ENCODE measurements at regions not wholly inside any gene's neighbourhood (a gene's known extent, or its start where the extent isn't known, plus 50 kb on each side); places are given as distances from the start of the nearest gene placed in this dataset.

DNA sequence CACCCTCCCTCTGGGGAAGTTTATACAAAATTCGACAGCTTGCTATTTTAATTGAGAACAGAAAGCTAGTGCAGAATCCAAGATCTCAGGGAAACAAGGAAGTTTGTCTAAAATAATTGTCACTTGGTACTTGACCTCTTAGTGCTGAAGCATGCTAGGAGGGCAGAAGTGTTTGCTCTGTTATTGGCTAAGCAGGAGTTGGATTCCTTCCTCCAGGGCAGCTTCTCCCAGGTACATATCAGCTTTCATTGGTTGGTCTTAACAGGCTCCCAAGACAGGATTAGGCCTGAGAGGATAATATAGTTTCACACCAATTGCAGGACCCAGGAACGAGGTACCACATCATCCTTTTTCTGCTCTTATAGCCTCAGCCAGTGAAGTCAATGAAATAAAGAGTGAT lies 432.8 kb downstream of the IRX1 start:
- TF ChIP-seq, protein P1, sequence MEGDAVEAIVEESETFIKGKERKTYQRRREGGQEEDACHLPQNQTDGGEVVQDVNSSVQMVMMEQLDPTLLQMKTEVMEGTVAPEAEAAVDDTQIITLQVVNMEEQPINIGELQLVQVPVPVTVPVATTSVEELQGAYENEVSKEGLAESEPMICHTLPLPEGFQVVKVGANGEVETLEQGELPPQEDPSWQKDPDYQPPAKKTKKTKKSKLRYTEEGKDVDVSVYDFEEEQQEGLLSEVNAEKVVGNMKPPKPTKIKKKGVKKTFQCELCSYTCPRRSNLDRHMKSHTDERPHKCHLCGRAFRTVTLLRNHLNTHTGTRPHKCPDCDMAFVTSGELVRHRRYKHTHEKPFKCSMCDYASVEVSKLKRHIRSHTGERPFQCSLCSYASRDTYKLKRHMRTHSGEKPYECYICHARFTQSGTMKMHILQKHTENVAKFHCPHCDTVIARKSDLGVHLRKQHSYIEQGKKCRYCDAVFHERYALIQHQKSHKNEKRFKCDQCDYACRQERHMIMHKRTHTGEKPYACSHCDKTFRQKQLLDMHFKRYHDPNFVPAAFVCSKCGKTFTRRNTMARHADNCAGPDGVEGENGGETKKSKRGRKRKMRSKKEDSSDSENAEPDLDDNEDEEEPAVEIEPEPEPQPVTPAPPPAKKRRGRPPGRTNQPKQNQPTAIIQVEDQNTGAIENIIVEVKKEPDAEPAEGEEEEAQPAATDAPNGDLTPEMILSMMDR (IDR thresholded peaks at IDR 0.05) = no peak
- no peak for TF ChIP-seq EZH2 (IDR thresholded peaks at IDR 0.05; ENCODE audit: borderline replicate concordance, insufficient read depth, low read depth, low read length, poor library complexity, severe bottlenecking)
